Vagina (tissue), 2 donors: ENCODE measurements at regions not wholly inside any gene's neighbourhood (a gene's known extent, or its start where the extent isn't known, plus 50 kb on each side); places are given as distances from the start of the nearest gene placed in this dataset.

ENCODE experiments used
- POLR2A ChIP-seq, 2 donors: fragments of 450-650 bp; IDR thresholded peaks; one replicate each; pipeline ENCODE4 v1.6.1; 2017; ENCODE audit warnings: antibody characterized with exemption in 2 of 2, mild to moderate bottlenecking in 2 of 2, moderate library complexity in 2 of 2
- TF ChIP-seq, protein P1 (sequence below), 3 experiments: fragments of 450-650 bp in 2 of 3; fragments of 200-600 bp in 1 of 3; sonication (generic) in 1 of 3; IDR thresholded peaks; one replicate each; pipeline ENCODE4 v1.5.1; 2017 to 2019; ENCODE audit warnings: antibody characterized with exemption in 3 of 3, mild to moderate bottlenecking in 2 of 3, moderate library complexity in 2 of 3

DNA sequence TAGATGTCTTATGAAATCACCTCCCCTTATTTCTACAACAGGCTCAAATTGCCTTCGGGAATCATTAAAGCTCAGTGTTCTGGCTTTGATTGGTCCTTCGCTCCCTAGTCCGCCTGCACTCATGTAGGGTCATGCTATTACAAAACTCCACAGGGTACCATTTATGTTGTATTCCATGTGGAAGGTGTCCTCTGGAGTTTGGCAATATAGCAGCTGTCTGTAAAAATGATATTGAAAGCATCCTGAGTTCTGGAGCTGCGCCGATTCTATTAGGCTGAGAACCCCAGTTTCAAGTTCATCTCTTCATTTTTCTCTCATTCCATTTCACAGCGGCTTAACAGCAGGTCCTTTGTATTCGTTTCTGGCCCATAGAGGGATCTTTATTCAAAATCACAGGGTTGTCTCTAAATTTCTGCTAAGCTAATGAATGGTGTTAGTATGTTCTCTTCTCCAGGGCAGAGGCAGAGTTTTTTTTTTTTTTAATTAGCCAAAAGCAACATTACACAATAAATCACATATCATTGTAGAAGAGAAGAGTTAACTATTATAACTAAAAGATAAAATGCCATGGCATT lies 71.9 kb upstream of the TEKT1 start:
- TF ChIP-seq, protein P1, sequence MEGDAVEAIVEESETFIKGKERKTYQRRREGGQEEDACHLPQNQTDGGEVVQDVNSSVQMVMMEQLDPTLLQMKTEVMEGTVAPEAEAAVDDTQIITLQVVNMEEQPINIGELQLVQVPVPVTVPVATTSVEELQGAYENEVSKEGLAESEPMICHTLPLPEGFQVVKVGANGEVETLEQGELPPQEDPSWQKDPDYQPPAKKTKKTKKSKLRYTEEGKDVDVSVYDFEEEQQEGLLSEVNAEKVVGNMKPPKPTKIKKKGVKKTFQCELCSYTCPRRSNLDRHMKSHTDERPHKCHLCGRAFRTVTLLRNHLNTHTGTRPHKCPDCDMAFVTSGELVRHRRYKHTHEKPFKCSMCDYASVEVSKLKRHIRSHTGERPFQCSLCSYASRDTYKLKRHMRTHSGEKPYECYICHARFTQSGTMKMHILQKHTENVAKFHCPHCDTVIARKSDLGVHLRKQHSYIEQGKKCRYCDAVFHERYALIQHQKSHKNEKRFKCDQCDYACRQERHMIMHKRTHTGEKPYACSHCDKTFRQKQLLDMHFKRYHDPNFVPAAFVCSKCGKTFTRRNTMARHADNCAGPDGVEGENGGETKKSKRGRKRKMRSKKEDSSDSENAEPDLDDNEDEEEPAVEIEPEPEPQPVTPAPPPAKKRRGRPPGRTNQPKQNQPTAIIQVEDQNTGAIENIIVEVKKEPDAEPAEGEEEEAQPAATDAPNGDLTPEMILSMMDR (IDR thresholded peaks at IDR 0.05): no peak
- no peak for TF ChIP-seq POLR2A (IDR thresholded peaks at IDR 0.05)
